H1 (cell line): ENCODE measurements at regions not wholly inside any gene's neighbourhood (a gene's known extent, or its start where the extent isn't known, plus 50 kb on each side); places are given as distances from the start of the nearest gene placed in this dataset.

ENCODE experiments used
- HDAC2 ChIP-seq, 2 experiments: fragments of 300-600 bp in 1 of 2; sonication (generic) in 1 of 2; IDR thresholded peaks; 2 replicates each; pipeline ENCODE4 v1.6.1; 2011 to 2012; ENCODE audit warnings: low read depth in 2 of 2, low read length in 2 of 2, mild to moderate bottlenecking in 2 of 2, moderate library complexity in 2 of 2, borderline replicate concordance in 1 of 2, inconsistent platforms in 1 of 2
- MAX ChIP-seq: IDR thresholded peaks from 2 replicates; pipeline ENCODE4 v1.6.1; 2012; ENCODE audit warnings: inconsistent platforms
- RFX5 ChIP-seq: IDR thresholded peaks from 2 replicates; pipeline ENCODE4 v1.6.1; 2011; ENCODE audit warnings: low read depth, low read length, improper control_type of control experiment, borderline replicate concordance

GRCh38 chrX:69093960-69094871 lies 71.0 kb downstream of the PJA1 start:
- TF ChIP-seq MAX (no peak), RFX5 (no peak), HDAC2 (IDR thresholded peaks at IDR 0.05; ENCODE audit: borderline replicate concordance in 1 of 2, low read depth in 2 of 2, low read length in 2 of 2) (no peak)
